ENCODE measurements at regions not wholly inside any gene's neighbourhood (a gene's known extent, or its start where the extent isn't known, plus 50 kb on each side); places are given as distances from the start of the nearest gene placed in this dataset.

DNA sequence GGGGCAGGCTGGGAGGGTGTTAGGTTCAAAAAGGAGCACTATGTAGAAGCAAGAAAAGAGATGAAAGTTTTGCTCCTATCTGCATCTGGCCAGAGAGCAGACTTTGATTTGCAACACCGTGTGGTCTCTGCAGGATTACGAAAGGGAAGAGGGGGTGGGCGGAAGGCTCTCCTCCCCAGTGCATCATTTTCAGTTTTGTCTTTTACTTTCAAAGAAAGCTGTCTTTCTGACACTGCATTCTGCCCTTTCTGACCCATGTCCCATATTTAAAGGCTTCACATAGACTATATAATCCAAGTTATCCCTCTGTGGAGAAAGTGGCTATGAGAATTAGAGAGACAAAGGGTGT is 126.5 kb downstream of the RHOU start:
- TF ChIP-seq, protein P1, sequence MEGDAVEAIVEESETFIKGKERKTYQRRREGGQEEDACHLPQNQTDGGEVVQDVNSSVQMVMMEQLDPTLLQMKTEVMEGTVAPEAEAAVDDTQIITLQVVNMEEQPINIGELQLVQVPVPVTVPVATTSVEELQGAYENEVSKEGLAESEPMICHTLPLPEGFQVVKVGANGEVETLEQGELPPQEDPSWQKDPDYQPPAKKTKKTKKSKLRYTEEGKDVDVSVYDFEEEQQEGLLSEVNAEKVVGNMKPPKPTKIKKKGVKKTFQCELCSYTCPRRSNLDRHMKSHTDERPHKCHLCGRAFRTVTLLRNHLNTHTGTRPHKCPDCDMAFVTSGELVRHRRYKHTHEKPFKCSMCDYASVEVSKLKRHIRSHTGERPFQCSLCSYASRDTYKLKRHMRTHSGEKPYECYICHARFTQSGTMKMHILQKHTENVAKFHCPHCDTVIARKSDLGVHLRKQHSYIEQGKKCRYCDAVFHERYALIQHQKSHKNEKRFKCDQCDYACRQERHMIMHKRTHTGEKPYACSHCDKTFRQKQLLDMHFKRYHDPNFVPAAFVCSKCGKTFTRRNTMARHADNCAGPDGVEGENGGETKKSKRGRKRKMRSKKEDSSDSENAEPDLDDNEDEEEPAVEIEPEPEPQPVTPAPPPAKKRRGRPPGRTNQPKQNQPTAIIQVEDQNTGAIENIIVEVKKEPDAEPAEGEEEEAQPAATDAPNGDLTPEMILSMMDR (IDR thresholded peaks at IDR 0.05): no peak

DNA sequence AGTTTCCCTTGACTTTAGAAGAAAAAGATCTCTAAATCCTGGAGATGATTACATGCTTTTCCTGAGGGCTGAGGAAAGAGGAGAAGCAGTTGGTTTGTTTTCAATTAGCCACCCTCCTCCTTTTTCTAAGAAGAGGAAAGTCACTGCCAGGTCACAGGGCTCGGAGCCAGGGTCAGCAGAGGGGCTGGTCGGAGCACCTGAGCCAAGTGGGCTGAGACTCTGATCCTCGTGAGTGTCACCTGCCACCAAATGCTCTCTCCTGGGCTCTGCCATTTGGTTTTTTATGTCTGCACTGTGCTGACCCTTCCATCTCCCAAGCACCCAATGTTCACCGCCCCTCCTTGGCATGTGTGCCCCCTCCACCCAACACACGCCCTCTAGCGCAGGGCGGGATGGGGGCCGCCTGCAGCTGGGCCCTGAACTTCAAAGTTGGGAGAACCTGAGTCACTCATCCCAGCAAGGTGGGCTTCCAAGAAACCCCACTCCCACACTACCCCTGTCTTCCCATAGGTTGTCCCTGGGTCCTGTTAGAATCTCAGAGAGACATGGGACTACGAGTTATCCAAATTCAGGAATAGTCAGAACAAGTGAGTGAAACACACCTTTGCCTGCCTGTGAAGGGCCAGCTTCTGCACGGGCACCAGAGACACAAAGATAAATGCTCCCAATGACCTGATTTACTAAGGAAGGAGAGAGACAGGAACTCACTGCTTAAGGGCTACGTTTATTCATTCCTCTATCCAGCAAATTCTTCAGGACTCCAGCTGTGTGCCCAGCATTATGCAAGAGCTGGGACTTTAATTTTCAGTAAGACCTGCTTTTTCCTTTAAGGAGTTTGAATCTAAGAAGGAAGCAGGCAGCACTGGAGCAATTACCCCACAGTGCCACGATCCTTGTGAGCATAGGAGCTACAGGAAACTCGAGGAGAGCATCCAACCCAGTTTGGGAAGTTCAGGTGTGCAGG is 127.5 kb downstream of the RHOU start:
- no peak for ATAC-seq
- TF ChIP-seq, protein P1 (IDR thresholded peaks at IDR 0.05): no peak
- intact Hi-C loops (cut with DNase I): no loop called here
- no peak for DNase-seq
- Histone ChIP-seq H3K4me3 (no peak overlapping the region), H3K27ac (no peak overlapping the region), H3K9me3 (no peaks in the 10 kb centered on the region), H3K4me1 (peaks cover 20% of the 10 kb centered on the region), H3K36me3 (no peaks in the 10 kb centered on the region), H3K27me3 (no peaks in the 10 kb centered on the region)

More for the DNA sequence above, 126.5 kb downstream of the RHOU start:
- intact Hi-C loops (cut with DNase I): no loop called here
- no peaks in the 10 kb centered on the region for H3K36me3 ChIP-seq
- DNase-seq: no peak
- no peaks in the 10 kb centered on the region for H3K27me3 ChIP-seq
- ATAC-seq: peak; percentile 53
- H3K27ac ChIP-seq: no peak overlapping the region
- H3K4me3 ChIP-seq: no peak overlapping the region
- no peaks in the 10 kb centered on the region for H3K9me3 ChIP-seq
- H3K4me1 ChIP-seq: peaks cover 20% of the 10 kb centered on the region

DNA sequence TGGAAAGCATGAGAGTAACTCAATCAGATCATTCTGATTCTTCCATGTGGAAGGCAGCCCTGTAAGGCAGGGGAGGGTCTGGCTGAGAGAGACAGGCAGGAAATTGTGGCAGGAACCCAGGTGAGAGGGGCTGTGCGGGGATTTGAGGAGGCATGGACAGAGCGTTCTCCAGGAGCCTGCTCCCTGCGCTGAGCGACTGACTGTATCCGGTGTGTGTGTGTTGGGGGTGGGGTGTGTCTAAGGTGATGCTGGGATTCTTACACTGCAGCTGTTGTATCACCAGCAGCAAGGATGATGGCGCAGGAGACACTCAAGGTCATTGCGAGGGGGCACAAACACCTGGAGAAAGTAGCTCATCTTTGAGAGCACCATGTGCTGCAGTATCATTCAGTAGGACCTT is 128.5 kb downstream of the RHOU start:
- Histone ChIP-seq H3K9me3 (no peaks in the 10 kb centered on the region), H3K36me3 (no peaks in the 10 kb centered on the region), H3K4me3 (no peak overlapping the region), H3K4me1 (peaks cover 20% of the 10 kb centered on the region), H3K27me3 (no peaks in the 10 kb centered on the region), H3K27ac (no peak overlapping the region)
- DNase-seq: no peak
- intact Hi-C loops (cut with DNase I): no loop called here
- ATAC-seq: no peak
- TF ChIP-seq, protein P1 (IDR thresholded peaks at IDR 0.05): no peak

GRCh38 chr1:228865627-228866330 is 130.5 kb downstream of the RHOU start:
- no peaks in the 10 kb centered on the region for H3K9me3 ChIP-seq
- no peak overlapping the region for H3K4me3 ChIP-seq
- no peak overlapping the region for H3K27ac ChIP-seq
- ATAC-seq (no peak), DNase-seq (no peak)
- H3K27me3 ChIP-seq: no peaks in the 10 kb centered on the region
- intact Hi-C loops (cut with DNase I): no loop called here
- H3K36me3 ChIP-seq: no peaks in the 10 kb centered on the region
- TF ChIP-seq, protein P1 (IDR thresholded peaks at IDR 0.05): no peak
- peaks cover 20% of the 10 kb centered on the region for H3K4me1 ChIP-seq

- Histone ChIP-seq H3K27me3 (no peaks in the 10 kb centered on the region), H3K36me3 (no peaks in the 10 kb centered on the region), H3K4me1 (peaks cover 20% of the 10 kb centered on the region), H3K27ac (no peak overlapping the region), H3K4me3 (no peak overlapping the region), H3K9me3 (no peaks in the 10 kb centered on the region)
- ATAC-seq (no peak), DNase-seq (no peak)
- intact Hi-C loops (cut with DNase I): no loop called here
- TF ChIP-seq, protein P1 (IDR thresholded peaks at IDR 0.05): no peak
These were observed 131.2 kb downstream of the RHOU start for GRCh38 chr1:228866468-228866867.

All from upper lobe of right lung (tissue), 1 donor.